ENCODE measurements at regions not wholly inside any gene's neighbourhood (a gene's known extent, or its start where the extent isn't known, plus 50 kb on each side); places are given as distances from the start of the nearest gene placed in this dataset.
"Not testable (repeated sequence)": the region's sequence is repeated elsewhere in the genome, so short reads cannot be mapped to it uniquely, and the experiment has no call there.

- DNase-seq (ENCODE audit: low read depth, low spot score), result no peak
Observed at GRCh38 chr14:81584495-81584894, 50.8 kb upstream of the SEL1L start.

- DNase-seq (ENCODE audit: low read depth, low spot score), result no peak
Observed at GRCh38 chr14:81589381-81590065, 55.9 kb upstream of the SEL1L start.

- no peak for DNase-seq (ENCODE audit: low read depth, low spot score)
Observed at GRCh38 chr14:81591266-81591665, 57.6 kb upstream of the SEL1L start.

GRCh38 chr14:81594012-81594411, 60.4 kb upstream of the SEL1L start:
- no peak for DNase-seq (ENCODE audit: low read depth, low spot score)

GRCh38 chr14:81605660-81606059, 72.0 kb upstream of the SEL1L start:
- no peak for DNase-seq (ENCODE audit: low read depth, low spot score)

GRCh38 chr14:81613341-81614045, 79.8 kb upstream of the SEL1L start:
- DNase-seq (ENCODE audit: low read depth, low spot score), result no peak

GRCh38 chr14:81614302-81614701, 80.6 kb upstream of the SEL1L start:
- DNase-seq (ENCODE audit: low read depth, low spot score), result not testable (repeated sequence)

- no peak for DNase-seq (ENCODE audit: low read depth, low spot score)
Observed at GRCh38 chr14:81618695-81619094, 85.0 kb upstream of the SEL1L start.

- no peak for DNase-seq (ENCODE audit: low read depth, low spot score)
Observed at GRCh38 chr14:81619816-81620215, 86.2 kb upstream of the SEL1L start.

- DNase-seq (ENCODE audit: low read depth, low spot score), result not testable (repeated sequence)
Observed at GRCh38 chr14:81623771-81624396, 90.2 kb upstream of the SEL1L start.

- no peak for DNase-seq (ENCODE audit: low read depth, low spot score)
Observed at GRCh38 chr14:81625343-81625742, 91.7 kb upstream of the SEL1L start.

GRCh38 chr14:81632157-81632556, 98.5 kb upstream of the SEL1L start:
- DNase-seq (ENCODE audit: low read depth, low spot score), result no peak

- DNase-seq (ENCODE audit: low read depth, low spot score), result no peak
Observed at GRCh38 chr14:81633496-81633895, 99.8 kb upstream of the SEL1L start.

- no peak for DNase-seq (ENCODE audit: low read depth, low spot score)
Observed at GRCh38 chr14:81637639-81638038, 104.0 kb upstream of the SEL1L start.

- no peak for DNase-seq (ENCODE audit: low read depth, low spot score)
Observed at GRCh38 chr14:81638656-81639280, 105.1 kb upstream of the SEL1L start.

GRCh38 chr14:81653626-81654025, 120.0 kb upstream of the SEL1L start:
- DNase-seq (ENCODE audit: low read depth, low spot score), result no peak

GRCh38 chr14:81655423-81656314, 122.0 kb upstream of the SEL1L start:
- no peak for DNase-seq (ENCODE audit: low read depth, low spot score)

GRCh38 chr14:81656811-81657210, 123.2 kb upstream of the SEL1L start:
- DNase-seq (ENCODE audit: low read depth, low spot score), result no peak

- DNase-seq (ENCODE audit: low read depth, low spot score), result no peak
Observed at GRCh38 chr14:81662066-81662465, 128.4 kb upstream of the SEL1L start.

- DNase-seq (ENCODE audit: low read depth, low spot score), result no peak
Observed at GRCh38 chr14:81662570-81663197, 129.0 kb upstream of the SEL1L start.

Data from brain pericyte (primary cell).